Testis (tissue), 2 donors: ENCODE measurements at regions not wholly inside any gene's neighbourhood (a gene's known extent, or its start where the extent isn't known, plus 50 kb on each side); places are given as distances from the start of the nearest gene placed in this dataset.

Experiments
- CTCF ChIP-seq, 3 experiments: fragments of 450-650 bp in 2 of 3; fragments of 200-600 bp in 1 of 3; sonication (generic) in 1 of 3; IDR thresholded peaks; one replicate each; pipeline ENCODE4 v1.5.1; 2016 to 2019; ENCODE audit warnings: antibody characterized with exemption in 3 of 3, mild to moderate bottlenecking in 2 of 3, moderate library complexity in 1 of 3
- POLR2A ChIP-seq: fragments of 450-650 bp; IDR thresholded peaks from one replicate; pipeline ENCODE4 v1.6.1; 2017; ENCODE audit warnings: antibody characterized with exemption, mild to moderate bottlenecking, moderate library complexity

- no peak for TF ChIP-seq CTCF (IDR thresholded peaks at IDR 0.05)
- no peak for TF ChIP-seq POLR2A
Observed at GRCh38 chr2:118216224-118216623, 128.0 kb downstream of the INSIG2 start.
